ENCODE measurements at regions not wholly inside any gene's neighbourhood (a gene's known extent, or its start where the extent isn't known, plus 50 kb on each side); places are given as distances from the start of the nearest gene placed in this dataset.

- no peaks in the 10 kb centered on the region for H3K4me1 ChIP-seq (ENCODE audit: control insufficient read depth, insufficient read depth, low read length)
- CTCF ChIA-PET: no interaction called here
- no peaks in the 10 kb centered on the region for H3K27me3 ChIP-seq (ENCODE audit: control insufficient read depth, insufficient read depth, low read length)
Observed at GRCh38 chr3:182117131-182117530, 405.4 kb downstream of the SOX2 start.

More at GRCh38 chr3:182117131-182117530, 405.4 kb downstream of the SOX2 start:
- no peak for DNase-seq
- Histone ChIP-seq H2AK5ac (ENCODE audit: low read depth, low read length) (no peak overlapping the region), H3K9me1 (ENCODE audit: insufficient read depth, low read length) (no peaks in the 10 kb centered on the region), H4K91ac (ENCODE audit: insufficient read depth, low read depth, low read length) (no peak overlapping the region), H3K79me1 (ENCODE audit: low read depth in 1 of 2, low read length in 2 of 2) (no peaks in the 10 kb centered on the region), H3K9ac (ENCODE audit: low read depth, low read length) (no peak overlapping the region), H4K5ac (ENCODE audit: low read depth, low read length) (no peak overlapping the region), H2BK120ac (ENCODE audit: low read depth, low read length) (no peak overlapping the region), H3K4me2 (ENCODE audit: low read depth, low read length) (no peak overlapping the region), H3K4ac (ENCODE audit: low read depth, low read length) (no peak overlapping the region), H4K20me1 (ENCODE audit: insufficient read depth, low read length) (no peaks in the 10 kb centered on the region), H3K18ac (ENCODE audit: low read depth, low read length) (no peak overlapping the region), H2AK9ac (replicated peaks; ENCODE audit: low read depth, low read length, poor library complexity) (no peak overlapping the region), H4K8ac (ENCODE audit: low read depth in 2 of 2, low read length in 2 of 2) (no peak overlapping the region), H2BK15ac (ENCODE audit: low read depth, low read length) (no peak overlapping the region), H3K23ac (ENCODE audit: low read depth, low read length) (no peak overlapping the region), H3K9me3 (ENCODE audit: control insufficient read depth, insufficient read depth, low read length) (peaks cover 11% of the 10 kb centered on the region), H3K36me3 (ENCODE audit: control insufficient read depth, insufficient read depth, low read length) (no peaks in the 10 kb centered on the region), H2AFZ (replicated peaks; ENCODE audit: low read length, poor library complexity) (no peak overlapping the region), H3K14ac (replicated peaks; ENCODE audit: low read depth, low read length) (no peak overlapping the region), H2BK20ac (ENCODE audit: low read depth, low read length) (no peak overlapping the region), H3K56ac (ENCODE audit: extremely low read depth, insufficient read depth, low read length) (no peak overlapping the region), H3K27ac (ENCODE audit: insufficient read depth, low read length) (no peak overlapping the region), H2BK5ac (ENCODE audit: low read depth, low read length, poor library complexity, severe bottlenecking) (peak overlapping the region; percentile 58), H3K4me3 (ENCODE audit: insufficient read depth, low read depth, low read length) (no peak overlapping the region)
- 52% methylated on average over 4 of the region's 8 CpGs; no CpG with 5 or more reads in 1 of the 2 experiments for WGBS, 2 experiments (ENCODE audit: extremely low coverage in 2 of 2, insufficient read length in 1 of 2)
- in situ Hi-C loops (cut with MboI; ENCODE audit: low sequenced_read_pairs): no loop called here
- dilution Hi-C loops (cut with HindIII; ENCODE audit: low sequenced_read_pairs, unreplicated experiment): no loop called here
- POLR2A ChIA-PET (ENCODE audit: unreplicated experiment): no interaction called here
- ATAC-seq (ENCODE audit: low read depth): no peak
- no peak for TF ChIP-seq RFX5 (IDR thresholded peaks at IDR 0.05; ENCODE audit: low read depth, low read length)
- TF ChIP-seq USF2 (IDR thresholded peaks at IDR 0.05; ENCODE audit: low read depth, low read length): no peak
- TF ChIP-seq POLR2A (IDR thresholded peaks at IDR 0.05; ENCODE audit: low read depth, low read length): no peak
- TF ChIP-seq MAZ (IDR thresholded peaks at IDR 0.05; ENCODE audit: borderline replicate concordance, low read depth, low read length): no peak
- no peak for TF ChIP-seq FOS (IDR thresholded peaks at IDR 0.05; ENCODE audit: low read depth, low read length)
- TF ChIP-seq ELK1 (IDR thresholded peaks at IDR 0.05; ENCODE audit: borderline replicate concordance, low read depth, low read length): no peak
- no peak for TF ChIP-seq MXI1 (IDR thresholded peaks at IDR 0.05; ENCODE audit: borderline replicate concordance, low read depth, low read length)
- no peak for TF ChIP-seq RAD21 (IDR thresholded peaks at IDR 0.05; ENCODE audit: low read length)
- TF ChIP-seq BHLHE40 (IDR thresholded peaks at IDR 0.05; ENCODE audit: low read depth, low read length): no peak
- TF ChIP-seq MAFK (IDR thresholded peaks at IDR 0.05; ENCODE audit: low read depth, low read length): no peak
- TF ChIP-seq CHD1 (IDR thresholded peaks at IDR 0.05; ENCODE audit: low read depth, low read length): no peak
- TF ChIP-seq CTCF (conservative IDR thresholded peaks at IDR 0.05; ENCODE audit: low read depth, low read length): no peak
- no peak for TF ChIP-seq NFE2L2 (IDR thresholded peaks at IDR 0.05; ENCODE audit: low read depth, low read length)
- BruUV-seq (replicated peaks): no TSS peak
- intact Hi-C loops (cut with micrococcal nuclease): no loop called here
